ENCODE measurements at regions not wholly inside any gene's neighbourhood (a gene's known extent, or its start where the extent isn't known, plus 50 kb on each side); places are given as distances from the start of the nearest gene placed in this dataset.

- TF ChIP-seq POLR2A (IDR thresholded peaks at IDR 0.05; ENCODE audit: low read depth, low read length): no peak
- no peak for TF ChIP-seq POLR2AphosphoS5 (IDR thresholded peaks at IDR 0.05; ENCODE audit: low read depth, low read length)
- no peak for TF ChIP-seq SPI1 (IDR thresholded peaks at IDR 0.05; ENCODE audit: low read depth, low read length)
- no peak for TF ChIP-seq TAF1 (IDR thresholded peaks at IDR 0.05; ENCODE audit: low read depth, low read length)
- TF ChIP-seq PAX5 (IDR thresholded peaks at IDR 0.05; ENCODE audit: insufficient read depth, low read length, severe bottlenecking): no peak
- no peak for TF ChIP-seq POU2F2 (IDR thresholded peaks at IDR 0.05; ENCODE audit: low read depth, low read length)
Measured at GRCh38 chr1:186735463-186735862, 55.2 kb upstream of the PTGS2 start.

All from GM12891 (cell line).